Suppressor macrophage (primary cell): ENCODE measurements at regions not wholly inside any gene's neighbourhood (a gene's known extent, or its start where the extent isn't known, plus 50 kb on each side); places are given as distances from the start of the nearest gene placed in this dataset.

Source experiments
- DNase-seq, 4 experiments: peaks; one replicate each; pipeline ENCODE4 v3.0.0-alpha.2; 2020 to 2022

GRCh38 chr1:14508613-14509012 lies 89.9 kb upstream of the KAZN start:
- no peak for DNase-seq

- DNase-seq: no peak
These were observed 87.3 kb upstream of the KAZN start for GRCh38 chr1:14511166-14511680.

- DNase-seq: no peak
These were observed 86.5 kb upstream of the KAZN start for GRCh38 chr1:14511796-14512585.

- no peak for DNase-seq
These were observed 85.4 kb upstream of the KAZN start for GRCh38 chr1:14513111-14513510.

GRCh38 chr1:14514739-14515138 lies 83.7 kb upstream of the KAZN start:
- DNase-seq: no peak

GRCh38 chr1:14516974-14517840 lies 81.3 kb upstream of the KAZN start:
- no peak for DNase-seq

GRCh38 chr1:14517841-14518180 lies 80.7 kb upstream of the KAZN start:
- no peak for DNase-seq

GRCh38 chr1:14519976-14520375 lies 78.5 kb upstream of the KAZN start:
- DNase-seq: no peak

GRCh38 chr1:14520514-14521163 lies 77.8 kb upstream of the KAZN start:
- DNase-seq: no peak

GRCh38 chr1:14521622-14522021 lies 76.9 kb upstream of the KAZN start:
- DNase-seq: no peak

- DNase-seq: no peak
These were observed 76.2 kb upstream of the KAZN start for GRCh38 chr1:14522077-14522925.

GRCh38 chr1:14522926-14523241 lies 75.6 kb upstream of the KAZN start:
- no peak for DNase-seq

GRCh38 chr1:14524826-14525636 lies 73.5 kb upstream of the KAZN start:
- no peak for DNase-seq

GRCh38 chr1:14529475-14529874 lies 69.0 kb upstream of the KAZN start:
- DNase-seq: no peak

GRCh38 chr1:14531519-14531918 lies 67.0 kb upstream of the KAZN start:
- DNase-seq: no peak

GRCh38 chr1:14535619-14536355 lies 62.7 kb upstream of the KAZN start:
- no peak for DNase-seq

GRCh38 chr1:14538335-14538734 lies 60.1 kb upstream of the KAZN start:
- no peak for DNase-seq

- DNase-seq: no peak
These were observed 59.2 kb upstream of the KAZN start for GRCh38 chr1:14539309-14539708.

GRCh38 chr1:14539953-14540563 lies 58.4 kb upstream of the KAZN start:
- no peak for DNase-seq

- DNase-seq: no peak
These were observed 57.1 kb upstream of the KAZN start for GRCh38 chr1:14541348-14541747.
